Activated naive CD8-positive, alpha-beta T cell treated with anti-CD3 and anti-CD28 coated beads, Interleukin-2, amount 10 ng/mL, durations not matched to agents 7 days and 5 days (primary cell): ENCODE measurements at regions not wholly inside any gene's neighbourhood (a gene's known extent, or its start where the extent isn't known, plus 50 kb on each side); places are given as distances from the start of the nearest gene placed in this dataset.

Experiments used
- ATAC-seq: fragments of 150-1000 bp; cut with Tn5 transposase; one replicate; pipeline ENCODE4 v1.10.0; 2021; ENCODE audit warnings: low read depth, moderate library complexity
- POLR2A ChIA-PET: fragments of 350-600 bp; sonication (Branson Sonifier 250); formaldehyde crosslinking; loops from one replicate; lab custom pipeline; 2021; ENCODE audit warnings: antibody characterized with exemption; lab: Charles Lee
- DNase-seq: peaks from one replicate; pipeline ENCODE4 v3.0.0; 2021
- H3K27ac Mint-ChIP-seq: one replicate; pipeline ENCODE4 v1.8.0; 2022; ENCODE audit warnings: mild to moderate bottlenecking, mixed read lengths
- H3K27me3 Mint-ChIP-seq: one replicate; pipeline ENCODE4 v1.8.0; 2022; ENCODE audit warnings: mild to moderate bottlenecking, moderate library complexity, mixed read lengths
- H3K36me3 Mint-ChIP-seq: one replicate; pipeline ENCODE4 v1.8.0; 2021; ENCODE audit warnings: mild to moderate bottlenecking, mixed read lengths
- H3K4me1 Mint-ChIP-seq: one replicate; pipeline ENCODE4 v1.8.0; 2021; ENCODE audit warnings: mixed read lengths
- H3K4me3 Mint-ChIP-seq: one replicate; pipeline ENCODE4 v1.8.0; 2022; ENCODE audit warnings: mild to moderate bottlenecking, moderate library complexity, mixed read lengths
- H3K9me3 Mint-ChIP-seq: one replicate; pipeline ENCODE4 v1.8.0; 2021; ENCODE audit warnings: mixed read lengths

DNA sequence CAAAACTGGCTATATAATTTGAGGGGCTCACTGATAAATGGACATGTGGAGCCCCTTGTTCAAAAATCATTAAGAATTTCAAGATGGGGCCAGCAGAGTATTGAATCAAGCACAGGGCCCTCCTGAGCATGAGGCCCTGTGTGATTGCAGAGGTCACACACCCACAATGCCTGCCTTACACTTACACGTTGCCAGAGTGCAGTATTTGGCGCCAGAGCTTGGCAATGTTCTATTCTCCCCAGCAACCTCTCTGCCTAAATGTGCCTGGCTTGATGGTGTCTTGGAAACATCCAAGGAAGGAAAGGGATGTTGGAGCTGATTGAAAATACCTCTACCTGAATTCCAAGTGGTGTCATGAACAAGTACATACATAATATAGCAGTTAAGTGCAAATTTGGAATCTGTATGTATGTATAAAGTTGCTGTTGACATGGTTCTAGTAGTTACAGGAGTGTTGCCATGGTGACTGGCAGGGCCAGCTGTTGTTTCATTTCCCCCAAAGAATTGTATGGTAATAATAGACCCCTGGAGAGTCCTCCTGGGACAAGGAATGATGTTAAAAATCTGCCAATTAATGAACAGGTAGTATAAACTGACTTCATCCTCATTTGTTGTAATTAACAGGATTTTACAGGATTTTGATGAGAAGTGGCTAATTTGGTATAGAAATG lies 205.7 kb upstream of the NAV2 start:
- Mint-ChIP-seq H3K9me3 (no peaks in the 10 kb centered on the region), H3K27ac (no peak overlapping the region), H3K4me1 (no peaks in the 10 kb centered on the region), H3K36me3 (no peaks in the 10 kb centered on the region), H3K4me3 (no peak overlapping the region), H3K27me3 (peaks cover 9% of the 10 kb centered on the region)
- POLR2A ChIA-PET = no interaction called here
- no peak for ATAC-seq
- DNase-seq = no peak

DNA sequence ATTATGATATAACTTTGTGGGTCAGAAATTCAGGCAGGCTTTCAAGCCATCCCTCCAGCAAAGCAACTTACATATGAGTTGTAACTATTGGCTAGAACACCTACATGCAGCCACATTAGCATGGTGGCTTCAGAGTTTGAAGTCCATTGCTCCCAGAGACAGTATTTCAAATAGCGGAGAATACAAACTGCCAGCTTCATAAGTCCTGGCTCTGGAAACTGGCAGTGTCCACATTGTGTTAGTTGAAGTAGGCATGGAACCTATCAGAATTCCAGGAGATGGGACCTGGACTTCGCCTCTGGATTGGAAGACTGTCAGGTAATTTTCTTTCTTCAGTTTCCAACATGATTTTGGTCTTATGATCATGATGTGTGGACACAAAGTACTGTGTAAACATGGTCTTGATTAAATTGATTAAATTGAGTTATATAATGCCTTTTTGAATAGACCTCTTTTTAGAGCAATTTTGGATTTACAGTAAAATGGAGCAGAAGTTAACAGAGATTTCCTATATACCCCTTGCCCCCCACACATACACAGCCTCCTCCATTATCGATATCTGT lies 209.9 kb upstream of the NAV2 start:
- no peak overlapping the region for H3K4me3 Mint-ChIP-seq
- no peaks in the 10 kb centered on the region for H3K9me3 Mint-ChIP-seq
- no peaks in the 10 kb centered on the region for H3K36me3 Mint-ChIP-seq

DNA sequence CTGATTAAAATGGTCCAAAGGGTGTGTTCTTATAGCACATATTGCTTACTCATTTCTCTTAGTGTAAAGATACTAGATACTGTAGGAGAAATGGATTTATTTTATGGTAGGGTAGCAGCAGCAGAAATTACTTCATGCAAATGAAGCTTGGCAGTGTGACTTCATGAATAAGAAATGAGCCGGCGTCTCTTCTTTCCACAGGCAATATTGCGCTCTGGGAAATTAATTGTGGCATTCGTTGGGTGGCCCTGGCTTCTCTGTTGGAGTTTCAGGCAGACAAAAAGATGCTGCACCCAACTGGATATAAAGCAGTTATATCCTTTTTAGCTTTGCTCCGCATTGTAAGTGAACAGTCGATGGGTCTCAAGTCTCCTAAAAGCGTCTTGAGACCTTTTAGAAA lies 211.0 kb upstream of the NAV2 start:
- Mint-ChIP-seq H3K27me3 (no peaks in the 10 kb centered on the region), H3K27ac (no peak overlapping the region), H3K4me1 (no peaks in the 10 kb centered on the region), H3K9me3 (no peaks in the 10 kb centered on the region), H3K4me3 (no peak overlapping the region), H3K36me3 (no peaks in the 10 kb centered on the region)
- no peak for DNase-seq
- no peak for ATAC-seq
- POLR2A ChIA-PET = no interaction called here

More for the DNA sequence above, 209.9 kb upstream of the NAV2 start:
- H3K4me1 Mint-ChIP-seq = no peaks in the 10 kb centered on the region
- no peak for ATAC-seq
- DNase-seq = no peak
- no peak overlapping the region for H3K27ac Mint-ChIP-seq
- POLR2A ChIA-PET = no interaction called here
- no peaks in the 10 kb centered on the region for H3K27me3 Mint-ChIP-seq

DNA sequence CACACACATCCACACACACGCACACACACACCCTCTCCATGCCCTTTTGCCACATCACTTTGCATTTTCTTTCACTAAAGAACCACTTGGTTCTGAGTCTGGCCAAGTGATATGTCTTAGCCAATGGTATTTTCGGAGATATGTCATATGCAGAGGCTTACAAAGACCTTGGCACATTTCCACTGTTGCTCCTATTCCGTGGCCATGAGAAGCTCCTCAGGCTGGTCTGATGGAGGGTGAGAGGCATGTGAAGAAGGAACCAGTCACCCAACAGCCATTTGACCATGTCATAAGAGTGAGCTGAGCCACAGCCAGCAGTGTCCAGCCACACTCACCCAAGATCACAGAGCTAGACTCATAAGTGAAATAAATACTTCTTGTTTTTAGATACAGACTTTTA lies 212.6 kb upstream of the NAV2 start:
- Mint-ChIP-seq H3K4me1 (no peaks in the 10 kb centered on the region), H3K4me3 (no peak overlapping the region), H3K9me3 (no peaks in the 10 kb centered on the region), H3K27ac (no peak overlapping the region), H3K27me3 (no peaks in the 10 kb centered on the region), H3K36me3 (no peaks in the 10 kb centered on the region)
- POLR2A ChIA-PET = no interaction called here
- ATAC-seq (no peak), DNase-seq (no peak)

DNA sequence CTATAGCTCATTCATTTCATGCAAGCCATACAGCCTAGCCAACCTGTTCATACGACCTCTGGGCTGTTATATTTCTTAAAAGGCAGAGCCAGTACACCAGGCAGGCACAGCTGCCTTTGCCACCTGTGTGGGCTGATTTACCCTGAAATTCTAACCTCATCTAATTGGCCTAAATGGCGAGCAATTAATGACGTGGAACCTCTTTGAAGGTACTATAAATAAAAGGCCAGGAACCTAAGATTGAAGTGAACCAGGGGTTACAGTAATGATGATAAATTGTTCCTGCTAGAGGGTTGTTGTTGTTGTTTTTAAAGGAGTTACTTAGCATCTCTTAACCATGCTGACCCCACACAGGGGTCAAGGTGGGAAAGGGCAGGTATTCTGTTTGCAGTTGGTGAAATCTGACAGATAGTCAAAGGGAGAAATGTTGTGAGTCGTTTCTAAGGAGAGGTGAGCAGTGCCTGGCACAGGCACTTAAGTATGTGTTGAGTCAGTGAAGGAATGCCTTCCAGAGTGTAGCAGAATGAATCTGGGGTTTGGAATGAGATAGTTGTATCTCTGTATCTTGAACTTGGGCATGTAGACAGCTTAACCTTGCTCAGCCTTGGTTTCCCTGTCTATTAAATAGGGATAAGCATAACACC lies 213.5 kb upstream of the NAV2 start:
- no peaks in the 10 kb centered on the region for H3K4me1 Mint-ChIP-seq
- ATAC-seq = no peak
- H3K9me3 Mint-ChIP-seq = no peaks in the 10 kb centered on the region
- no peak overlapping the region for H3K27ac Mint-ChIP-seq
- no peak overlapping the region for H3K4me3 Mint-ChIP-seq
- DNase-seq = no peak
- H3K36me3 Mint-ChIP-seq = no peaks in the 10 kb centered on the region
- H3K27me3 Mint-ChIP-seq = no peaks in the 10 kb centered on the region
- POLR2A ChIA-PET = no interaction called here

DNA sequence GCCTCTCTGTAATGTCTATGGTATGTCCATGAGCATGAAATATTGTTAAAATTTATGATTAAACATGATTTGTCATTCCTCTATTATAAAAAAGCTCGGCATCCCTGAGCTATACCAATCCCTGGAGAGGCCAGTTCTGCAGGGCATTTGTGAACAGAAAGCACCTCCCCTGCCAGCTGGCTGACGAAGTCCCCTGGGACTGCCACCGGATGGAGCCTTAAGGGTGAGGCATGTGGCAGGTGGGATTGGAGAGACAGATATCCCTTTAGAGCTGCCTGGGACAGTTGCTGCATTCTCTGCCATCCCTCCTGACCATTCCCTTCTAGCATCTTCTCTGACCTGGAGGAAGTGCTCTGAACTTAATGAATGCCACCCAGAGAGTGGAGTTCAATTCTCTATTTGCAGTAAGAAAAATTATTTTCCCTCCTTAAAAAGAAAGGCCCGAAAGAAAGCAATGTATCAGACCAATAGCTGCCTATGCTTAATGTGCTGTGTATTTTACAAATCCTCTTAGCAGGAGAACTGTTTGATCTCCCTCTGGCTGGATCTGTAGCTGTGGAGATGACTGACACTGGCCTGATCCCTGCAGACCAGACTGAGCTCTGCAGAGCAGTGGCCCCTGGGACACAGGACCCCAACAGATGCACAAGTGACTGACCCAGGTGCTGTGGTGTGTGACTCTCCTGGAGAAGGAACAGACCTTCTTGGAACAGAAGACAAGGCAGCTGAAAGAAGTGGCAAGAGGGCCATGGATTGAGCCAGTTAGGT lies 219.0 kb upstream of the NAV2 start:
- POLR2A ChIA-PET = no interaction called here

DNA sequence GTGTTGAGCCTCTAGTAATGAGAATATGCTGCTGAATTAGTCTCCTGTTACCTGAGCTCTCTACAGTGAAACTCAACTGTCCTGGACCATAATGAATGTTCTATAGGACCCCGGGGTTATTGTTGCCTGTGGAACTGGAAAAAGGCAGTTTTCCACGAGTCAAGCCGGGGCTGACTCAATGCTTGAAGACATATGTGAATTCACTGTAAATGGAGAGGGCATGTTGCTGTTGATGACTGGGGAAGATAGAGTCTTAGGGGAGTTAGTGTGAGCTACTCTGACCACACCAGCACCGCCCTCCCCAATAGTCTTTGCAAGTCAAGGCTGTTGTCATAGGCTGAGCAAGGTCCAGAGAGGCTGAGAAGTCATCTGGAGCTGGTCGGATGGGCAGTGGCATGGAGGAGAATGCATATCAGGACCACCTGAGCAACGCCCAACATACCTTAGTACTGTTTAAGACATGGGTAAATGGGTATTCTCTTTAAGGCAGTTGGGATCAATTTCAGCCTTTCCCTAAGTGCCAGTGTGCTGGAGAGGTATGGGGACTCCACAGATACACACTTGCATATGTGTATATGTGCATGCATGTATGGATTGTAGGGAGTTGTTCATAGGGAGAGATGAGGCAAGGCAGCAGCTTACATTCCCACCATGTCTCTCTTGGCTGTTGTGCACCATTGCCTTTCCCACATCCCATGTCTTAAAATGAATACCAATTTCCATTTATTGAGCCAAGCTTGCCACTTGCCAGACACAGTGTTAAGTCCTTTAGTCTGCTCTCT lies 230.1 kb upstream of the NAV2 start:
- Mint-ChIP-seq H3K4me3 (no peak overlapping the region), H3K4me1 (no peaks in the 10 kb centered on the region), H3K9me3 (no peaks in the 10 kb centered on the region), H3K27me3 (peaks cover 10% of the 10 kb centered on the region), H3K36me3 (no peaks in the 10 kb centered on the region), H3K27ac (no peak overlapping the region)
- POLR2A ChIA-PET = no interaction called here
- no peak for DNase-seq
- ATAC-seq = no peak

More for the DNA sequence above, 219.0 kb upstream of the NAV2 start:
- ATAC-seq (no peak), DNase-seq (no peak)
- peaks cover 3% of the 10 kb centered on the region for H3K27me3 Mint-ChIP-seq
- H3K27ac Mint-ChIP-seq = no peak overlapping the region
- H3K36me3 Mint-ChIP-seq = no peaks in the 10 kb centered on the region
- no peaks in the 10 kb centered on the region for H3K9me3 Mint-ChIP-seq
- no peaks in the 10 kb centered on the region for H3K4me1 Mint-ChIP-seq
- no peak overlapping the region for H3K4me3 Mint-ChIP-seq

DNA sequence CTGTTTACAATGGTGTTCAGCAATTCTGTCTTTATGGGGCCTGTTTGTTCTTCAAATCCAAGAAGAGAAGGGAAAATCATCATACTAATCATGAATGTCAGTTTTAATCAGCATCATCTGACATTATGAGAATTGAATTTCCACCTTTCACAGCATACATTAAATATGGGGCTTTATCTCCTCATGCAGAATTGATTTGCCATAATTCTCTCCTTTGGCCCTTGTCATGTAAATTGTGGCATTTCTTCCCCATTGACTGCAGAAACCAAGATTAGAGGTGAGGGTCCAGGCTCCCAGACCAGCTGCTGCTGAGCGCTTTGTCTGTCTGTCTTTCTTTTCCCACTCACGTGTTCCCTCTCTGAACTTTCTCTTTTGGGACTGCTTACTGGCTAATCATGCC lies 232.1 kb upstream of the NAV2 start:
- no peaks in the 10 kb centered on the region for H3K36me3 Mint-ChIP-seq
- no peaks in the 10 kb centered on the region for H3K4me1 Mint-ChIP-seq
- DNase-seq = no peak
- no peak overlapping the region for H3K27ac Mint-ChIP-seq
- H3K9me3 Mint-ChIP-seq = no peaks in the 10 kb centered on the region
- peaks cover 10% of the 10 kb centered on the region for H3K27me3 Mint-ChIP-seq
- POLR2A ChIA-PET = no interaction called here
- H3K4me3 Mint-ChIP-seq = no peak overlapping the region
- ATAC-seq = no peak

DNA sequence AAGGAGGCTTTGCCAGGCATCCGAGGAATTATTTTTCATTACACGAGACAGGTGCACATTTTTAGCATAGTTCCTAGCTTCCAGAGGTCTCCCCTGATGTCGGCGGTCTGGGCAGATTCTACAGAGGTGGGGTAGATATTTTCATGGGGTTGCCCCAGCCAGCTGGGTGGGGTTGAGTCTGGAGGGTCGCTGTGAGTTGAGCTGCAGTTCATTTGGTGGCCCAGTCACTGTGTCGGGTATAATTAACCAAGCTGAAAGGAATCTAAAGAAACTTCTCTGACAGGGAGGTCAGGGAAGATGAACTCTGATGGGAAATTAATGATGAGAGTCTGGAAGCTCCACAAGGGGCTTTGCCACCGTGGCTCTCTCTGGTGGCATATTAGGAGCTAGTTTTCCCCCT lies 233.7 kb upstream of the NAV2 start:
- no peak for ATAC-seq
- Mint-ChIP-seq H3K4me3 (no peak overlapping the region), H3K27me3 (peaks cover 6% of the 10 kb centered on the region), H3K36me3 (no peaks in the 10 kb centered on the region), H3K9me3 (no peaks in the 10 kb centered on the region), H3K4me1 (no peaks in the 10 kb centered on the region), H3K27ac (no peak overlapping the region)
- POLR2A ChIA-PET = no interaction called here
- no peak for DNase-seq

DNA sequence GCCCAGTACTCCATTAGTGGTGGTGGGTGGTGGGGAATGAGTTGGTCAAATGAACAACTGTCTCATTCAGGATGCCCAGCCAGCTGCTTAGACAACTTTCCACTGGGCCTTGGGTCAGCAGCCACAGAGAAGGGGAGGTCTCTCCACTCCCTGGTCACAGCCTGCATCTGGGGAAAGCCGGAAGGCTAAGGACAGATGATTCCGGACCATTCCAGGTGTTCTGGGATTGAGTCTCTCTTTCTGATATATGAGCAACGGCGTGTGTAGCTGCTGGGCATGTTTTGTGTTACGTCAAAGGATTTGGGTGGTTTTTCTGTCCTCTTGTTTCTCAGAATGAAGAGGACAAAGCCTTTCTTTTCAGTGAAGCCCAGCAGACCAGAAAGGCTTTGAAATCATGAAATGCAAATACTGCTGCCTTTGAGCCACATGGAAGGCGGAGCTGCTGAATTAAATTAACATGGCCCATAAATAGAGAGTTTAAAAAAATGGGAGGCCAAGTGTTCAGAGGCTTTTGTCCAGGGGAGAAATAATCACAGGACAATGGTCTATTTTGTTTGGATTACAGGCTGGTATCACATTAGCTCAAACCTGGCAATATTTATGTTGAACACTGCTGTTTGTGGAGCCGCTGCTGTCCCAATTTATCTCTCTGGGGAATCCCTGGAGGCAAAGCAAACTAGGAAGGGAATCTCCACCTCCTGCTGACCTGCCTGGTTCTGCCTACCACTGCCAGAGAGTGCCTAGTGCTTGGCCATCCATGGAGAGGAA lies 234.4 kb upstream of the E2F8 start:
- Mint-ChIP-seq H3K4me1 (no peaks in the 10 kb centered on the region), H3K9me3 (no peaks in the 10 kb centered on the region), H3K36me3 (no peaks in the 10 kb centered on the region), H3K4me3 (no peak overlapping the region), H3K27me3 (no peaks in the 10 kb centered on the region), H3K27ac (no peak overlapping the region)
- POLR2A ChIA-PET = no interaction called here
- DNase-seq (no peak), ATAC-seq (no peak)

DNA sequence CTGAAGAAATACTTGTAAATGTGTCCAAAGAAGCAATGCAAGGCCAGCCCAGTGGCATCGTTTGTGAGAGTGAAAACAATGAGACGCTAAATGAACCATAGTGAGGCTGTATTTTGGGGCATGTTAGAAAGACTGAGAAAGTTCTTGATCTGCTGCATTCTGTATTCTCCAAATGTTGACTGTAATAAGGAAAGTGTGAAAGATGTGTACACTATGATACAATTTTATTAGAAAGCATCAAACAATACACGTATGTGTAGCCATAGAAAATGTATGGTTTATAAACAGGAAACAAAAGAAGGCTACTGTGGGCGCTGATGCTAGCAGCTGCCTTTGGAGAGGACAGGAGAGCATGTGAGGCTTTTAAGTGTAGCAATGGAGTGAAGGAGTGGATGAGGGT lies 233.5 kb upstream of the E2F8 start:
- Mint-ChIP-seq H3K27ac (no peak overlapping the region), H3K4me1 (no peaks in the 10 kb centered on the region), H3K36me3 (no peaks in the 10 kb centered on the region), H3K4me3 (no peak overlapping the region), H3K27me3 (no peaks in the 10 kb centered on the region), H3K9me3 (no peaks in the 10 kb centered on the region)
- POLR2A ChIA-PET = no interaction called here
- ATAC-seq = no peak
- no peak for DNase-seq

DNA sequence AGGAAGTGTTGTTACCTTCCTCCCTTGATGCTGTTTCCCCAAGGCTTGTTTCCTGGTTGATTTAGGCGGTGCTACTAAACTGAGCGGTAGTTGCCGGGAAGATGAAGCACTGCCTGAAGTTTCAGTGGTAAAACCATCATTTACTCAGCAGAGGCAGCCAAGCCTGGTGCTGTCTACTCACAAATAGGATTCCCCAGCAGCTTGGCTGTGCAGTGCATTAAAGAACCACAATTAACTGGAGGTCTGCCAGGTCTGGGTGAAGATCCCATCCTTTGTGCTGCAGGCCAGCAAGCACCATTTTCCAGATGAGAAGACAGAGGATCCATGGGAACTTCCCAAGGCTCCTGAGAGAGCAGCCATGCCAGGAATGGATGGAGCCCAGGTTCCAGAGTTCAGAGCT lies 231.9 kb upstream of the E2F8 start:
- no peaks in the 10 kb centered on the region for H3K27me3 Mint-ChIP-seq
- no peaks in the 10 kb centered on the region for H3K4me1 Mint-ChIP-seq
- no peak overlapping the region for H3K27ac Mint-ChIP-seq
- H3K9me3 Mint-ChIP-seq = no peaks in the 10 kb centered on the region
- no peaks in the 10 kb centered on the region for H3K36me3 Mint-ChIP-seq
- POLR2A ChIA-PET = no interaction called here
- DNase-seq = no peak
- ATAC-seq = no peak
- no peak overlapping the region for H3K4me3 Mint-ChIP-seq

DNA sequence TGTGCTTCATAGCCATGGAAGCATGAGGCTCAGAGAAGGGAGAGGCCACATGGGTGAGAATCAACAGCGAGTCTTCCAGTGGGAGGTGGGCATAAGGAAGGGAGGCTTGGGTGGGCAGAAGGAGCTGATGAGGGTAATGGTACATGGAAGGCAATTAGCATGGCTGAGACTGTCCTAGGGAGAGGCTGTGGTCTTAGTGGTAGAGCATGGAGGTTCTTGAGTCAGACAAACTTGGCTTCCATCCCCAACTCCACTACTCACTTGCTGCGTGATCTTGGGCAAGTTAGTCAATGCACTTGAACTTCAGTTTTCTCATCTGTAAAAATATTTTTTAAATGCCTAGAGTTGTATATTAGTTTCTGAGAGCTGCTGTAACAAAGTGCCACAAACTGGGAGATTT lies 227.2 kb upstream of the E2F8 start:
- DNase-seq (no peak), ATAC-seq (no peak)
- H3K36me3 Mint-ChIP-seq = no peaks in the 10 kb centered on the region
- no peak overlapping the region for H3K4me3 Mint-ChIP-seq
- H3K9me3 Mint-ChIP-seq = no peaks in the 10 kb centered on the region
- no peak overlapping the region for H3K27ac Mint-ChIP-seq
- peaks cover 2% of the 10 kb centered on the region for H3K27me3 Mint-ChIP-seq
- H3K4me1 Mint-ChIP-seq = no peaks in the 10 kb centered on the region
- POLR2A ChIA-PET = no interaction called here
